ENCODE measurements at regions not wholly inside any gene's neighbourhood (a gene's known extent, or its start where the extent isn't known, plus 50 kb on each side); places are given as distances from the start of the nearest gene placed in this dataset.

- TF ChIP-seq, protein P1, sequence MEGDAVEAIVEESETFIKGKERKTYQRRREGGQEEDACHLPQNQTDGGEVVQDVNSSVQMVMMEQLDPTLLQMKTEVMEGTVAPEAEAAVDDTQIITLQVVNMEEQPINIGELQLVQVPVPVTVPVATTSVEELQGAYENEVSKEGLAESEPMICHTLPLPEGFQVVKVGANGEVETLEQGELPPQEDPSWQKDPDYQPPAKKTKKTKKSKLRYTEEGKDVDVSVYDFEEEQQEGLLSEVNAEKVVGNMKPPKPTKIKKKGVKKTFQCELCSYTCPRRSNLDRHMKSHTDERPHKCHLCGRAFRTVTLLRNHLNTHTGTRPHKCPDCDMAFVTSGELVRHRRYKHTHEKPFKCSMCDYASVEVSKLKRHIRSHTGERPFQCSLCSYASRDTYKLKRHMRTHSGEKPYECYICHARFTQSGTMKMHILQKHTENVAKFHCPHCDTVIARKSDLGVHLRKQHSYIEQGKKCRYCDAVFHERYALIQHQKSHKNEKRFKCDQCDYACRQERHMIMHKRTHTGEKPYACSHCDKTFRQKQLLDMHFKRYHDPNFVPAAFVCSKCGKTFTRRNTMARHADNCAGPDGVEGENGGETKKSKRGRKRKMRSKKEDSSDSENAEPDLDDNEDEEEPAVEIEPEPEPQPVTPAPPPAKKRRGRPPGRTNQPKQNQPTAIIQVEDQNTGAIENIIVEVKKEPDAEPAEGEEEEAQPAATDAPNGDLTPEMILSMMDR (conservative IDR thresholded peaks at IDR 0.05), result no peak
- TF ChIP-seq ZFX (IDR thresholded peaks at IDR 0.05), result no peak
Measured at GRCh38 chr6:144681334-144681733, 396.2 kb downstream of the UTRN start.

Data from C4-2B (cell line).